Lower leg skin (tissue), 3 donors: ENCODE measurements at regions not wholly inside any gene's neighbourhood (a gene's known extent, or its start where the extent isn't known, plus 50 kb on each side); places are given as distances from the start of the nearest gene placed in this dataset.

ENCODE experiments used
- CTCF ChIP-seq, 3 donors: fragments of 450-650 bp; IDR thresholded peaks; one replicate each; pipeline ENCODE4 v1.5.1; 2016; ENCODE audit warnings: antibody characterized with exemption in 3 of 3, mild to moderate bottlenecking in 3 of 3, moderate library complexity in 2 of 3
- POLR2A ChIP-seq, 2 donors: fragments of 450-650 bp; IDR thresholded peaks; one replicate each; pipeline ENCODE4 v1.6.1; 2016 to 2017; ENCODE audit warnings: antibody characterized with exemption in 2 of 2, mild to moderate bottlenecking in 1 of 2, moderate library complexity in 1 of 2

GRCh38 chr12:53836119-53836655 is 84.4 kb upstream of the CISTR start:
- TF ChIP-seq CTCF (IDR thresholded peaks at IDR 0.05) (no peak), POLR2A (IDR thresholded peaks at IDR 0.05) (no peak)
